HEK293 (cell line): ENCODE measurements at regions not wholly inside any gene's neighbourhood (a gene's known extent, or its start where the extent isn't known, plus 50 kb on each side); places are given as distances from the start of the nearest gene placed in this dataset.

Experiments used
- REST ChIP-seq: fragments of 450-650 bp; formaldehyde crosslinking; IDR thresholded peaks from 2 replicates; pipeline ENCODE4 v1.5.1; 2016; ENCODE audit warnings: missing biosample characterization, missing genetic modification characterization
- ZNF645 ChIP-seq: fragments of 450-650 bp; formaldehyde crosslinking; IDR thresholded peaks from 2 replicates; pipeline ENCODE4; 2016; ENCODE audit warnings: missing biosample characterization, missing genetic modification characterization

- TF ChIP-seq REST (no peak), ZNF645 (tag by site-specific recombination) (no peak)
Observed at GRCh38 chr2:117406443-117406842, 408.0 kb upstream of the DDX18 start.
